ENCODE measurements at regions not wholly inside any gene's neighbourhood (a gene's known extent, or its start where the extent isn't known, plus 50 kb on each side); places are given as distances from the start of the nearest gene placed in this dataset.

- Mint-ChIP-seq H3K4me1 (peaks cover 7% of the 10 kb centered on the region), H3K9me3 (peaks cover 26% of the 10 kb centered on the region), H3K36me3 (peaks cover 23% of the 10 kb centered on the region), H3K4me3 (no peak overlapping the region), H3K27me3 (ENCODE audit: low read depth) (no peaks in the 10 kb centered on the region), H3K27ac (no peak overlapping the region)
- TF ChIP-seq NFATC4 (CRISPR knock-in tag; IDR thresholded peaks at IDR 0.05) (no peak), KAT7 (CRISPR knock-in tag; IDR thresholded peaks at IDR 0.05; ENCODE audit: borderline replicate concordance) (no peak), SMAD3 (CRISPR knock-in tag; IDR thresholded peaks at IDR 0.05; ENCODE audit: borderline replicate concordance) (no peak), IRF2 (CRISPR knock-in tag; IDR thresholded peaks at IDR 0.05; ENCODE audit: borderline replicate concordance, low read depth) (no peak), ELF4 (CRISPR knock-in tag; IDR thresholded peaks at IDR 0.05; ENCODE audit: low read depth) (no peak), NR2C2 (CRISPR knock-in tag; IDR thresholded peaks at IDR 0.05) (no peak), ETV6 (CRISPR knock-in tag; IDR thresholded peaks at IDR 0.05) (no peak), FOXK1 (CRISPR knock-in tag; IDR thresholded peaks at IDR 0.05) (no peak)
- TF ChIP-seq, protein P1, sequence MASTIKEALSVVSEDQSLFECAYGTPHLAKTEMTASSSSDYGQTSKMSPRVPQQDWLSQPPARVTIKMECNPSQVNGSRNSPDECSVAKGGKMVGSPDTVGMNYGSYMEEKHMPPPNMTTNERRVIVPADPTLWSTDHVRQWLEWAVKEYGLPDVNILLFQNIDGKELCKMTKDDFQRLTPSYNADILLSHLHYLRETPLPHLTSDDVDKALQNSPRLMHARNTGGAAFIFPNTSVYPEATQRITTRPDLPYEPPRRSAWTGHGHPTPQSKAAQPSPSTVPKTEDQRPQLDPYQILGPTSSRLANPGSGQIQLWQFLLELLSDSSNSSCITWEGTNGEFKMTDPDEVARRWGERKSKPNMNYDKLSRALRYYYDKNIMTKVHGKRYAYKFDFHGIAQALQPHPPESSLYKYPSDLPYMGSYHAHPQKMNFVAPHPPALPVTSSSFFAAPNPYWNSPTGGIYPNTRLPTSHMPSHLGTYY (CRISPR knock-in tag; IDR thresholded peaks at IDR 0.05), result no peak
- ChIA-PET CTCF (no interaction called here), POLR2A (no interaction called here)
- DNase-seq (ENCODE audit: low spot score) (no peak), ATAC-seq (no peak)
Observed at GRCh38 chr5:67746103-67746502, 469.5 kb upstream of the PIK3R1 start.

DNA sequence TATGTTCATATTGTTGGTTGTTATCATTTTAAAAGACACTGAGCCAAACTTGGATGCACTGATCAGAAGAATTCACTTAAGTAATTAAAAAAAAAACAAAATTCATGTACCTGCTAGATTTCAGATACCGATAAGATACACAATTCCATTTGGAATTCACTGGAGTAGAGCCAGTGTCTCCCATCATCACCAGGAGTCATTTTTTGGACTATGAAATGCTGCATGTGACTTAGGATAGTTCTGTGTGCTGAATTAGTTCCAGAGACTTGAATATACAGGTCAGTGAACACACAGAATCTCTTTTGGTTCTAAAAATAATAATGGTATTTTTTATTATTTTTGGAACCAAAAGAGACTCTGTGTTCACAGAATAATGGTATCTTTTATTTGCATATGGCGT, 482.6 kb upstream of the PIK3R1 start:
- ATAC-seq, result no peak
- Mint-ChIP-seq H3K36me3 (0 out of 2 replicates have a peak, but pooled peaks cover 2% of the 10 kb centered on the region), H3K4me3 (no peak overlapping the region), H3K9me3 (peaks cover 3% of the 10 kb centered on the region; the same call in 1 of the 2 replicates), H3K27ac (no peak overlapping the region), H3K27me3 (ENCODE audit: low read depth) (no peaks in the 10 kb centered on the region; the same call in 1 of the 2 replicates), H3K4me1 (peaks cover 30% of the 10 kb centered on the region)
- DNase-seq (ENCODE audit: low spot score), result no peak
- CTCF ChIA-PET, result no interaction called here
- POLR2A ChIA-PET, result no interaction called here
- TF ChIP-seq FOXP1 (CRISPR knock-in tag; IDR thresholded peaks at IDR 0.05; ENCODE audit: borderline replicate concordance), result no peak
- no peak for TF ChIP-seq ZNF232 (CRISPR knock-in tag; IDR thresholded peaks at IDR 0.05)
- TF ChIP-seq HMGA2 (CRISPR knock-in tag; IDR thresholded peaks at IDR 0.05), result no peak
- no peak for TF ChIP-seq SOX15 (CRISPR knock-in tag; IDR thresholded peaks at IDR 0.05)
- TF ChIP-seq, protein P2, sequence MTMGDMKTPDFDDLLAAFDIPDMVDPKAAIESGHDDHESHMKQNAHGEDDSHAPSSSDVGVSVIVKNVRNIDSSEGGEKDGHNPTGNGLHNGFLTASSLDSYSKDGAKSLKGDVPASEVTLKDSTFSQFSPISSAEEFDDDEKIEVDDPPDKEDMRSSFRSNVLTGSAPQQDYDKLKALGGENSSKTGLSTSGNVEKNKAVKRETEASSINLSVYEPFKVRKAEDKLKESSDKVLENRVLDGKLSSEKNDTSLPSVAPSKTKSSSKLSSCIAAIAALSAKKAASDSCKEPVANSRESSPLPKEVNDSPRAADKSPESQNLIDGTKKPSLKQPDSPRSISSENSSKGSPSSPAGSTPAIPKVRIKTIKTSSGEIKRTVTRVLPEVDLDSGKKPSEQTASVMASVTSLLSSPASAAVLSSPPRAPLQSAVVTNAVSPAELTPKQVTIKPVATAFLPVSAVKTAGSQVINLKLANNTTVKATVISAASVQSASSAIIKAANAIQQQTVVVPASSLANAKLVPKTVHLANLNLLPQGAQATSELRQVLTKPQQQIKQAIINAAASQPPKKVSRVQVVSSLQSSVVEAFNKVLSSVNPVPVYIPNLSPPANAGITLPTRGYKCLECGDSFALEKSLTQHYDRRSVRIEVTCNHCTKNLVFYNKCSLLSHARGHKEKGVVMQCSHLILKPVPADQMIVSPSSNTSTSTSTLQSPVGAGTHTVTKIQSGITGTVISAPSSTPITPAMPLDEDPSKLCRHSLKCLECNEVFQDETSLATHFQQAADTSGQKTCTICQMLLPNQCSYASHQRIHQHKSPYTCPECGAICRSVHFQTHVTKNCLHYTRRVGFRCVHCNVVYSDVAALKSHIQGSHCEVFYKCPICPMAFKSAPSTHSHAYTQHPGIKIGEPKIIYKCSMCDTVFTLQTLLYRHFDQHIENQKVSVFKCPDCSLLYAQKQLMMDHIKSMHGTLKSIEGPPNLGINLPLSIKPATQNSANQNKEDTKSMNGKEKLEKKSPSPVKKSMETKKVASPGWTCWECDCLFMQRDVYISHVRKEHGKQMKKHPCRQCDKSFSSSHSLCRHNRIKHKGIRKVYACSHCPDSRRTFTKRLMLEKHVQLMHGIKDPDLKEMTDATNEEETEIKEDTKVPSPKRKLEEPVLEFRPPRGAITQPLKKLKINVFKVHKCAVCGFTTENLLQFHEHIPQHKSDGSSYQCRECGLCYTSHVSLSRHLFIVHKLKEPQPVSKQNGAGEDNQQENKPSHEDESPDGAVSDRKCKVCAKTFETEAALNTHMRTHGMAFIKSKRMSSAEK (CRISPR knock-in tag; IDR thresholded peaks at IDR 0.05; ENCODE audit: borderline replicate concordance), result no peak
- no peak for TF ChIP-seq E2F5 (CRISPR knock-in tag; IDR thresholded peaks at IDR 0.05)
- TF ChIP-seq GTF2I (CRISPR knock-in tag; conservative IDR thresholded peaks at IDR 0.05), result no peak
- no peak for TF ChIP-seq USF1 (CRISPR knock-in tag; IDR thresholded peaks at IDR 0.05)
- no peak for TF ChIP-seq ARID4B (CRISPR knock-in tag; IDR thresholded peaks at IDR 0.05; ENCODE audit: borderline replicate concordance)
- no peak for TF ChIP-seq E2F1 (CRISPR knock-in tag; IDR thresholded peaks at IDR 0.05)
- TF ChIP-seq NR3C1 (CRISPR knock-in tag; conservative IDR thresholded peaks at IDR 0.05; ENCODE audit: low read depth), result no peak
- TF ChIP-seq, protein P3, sequence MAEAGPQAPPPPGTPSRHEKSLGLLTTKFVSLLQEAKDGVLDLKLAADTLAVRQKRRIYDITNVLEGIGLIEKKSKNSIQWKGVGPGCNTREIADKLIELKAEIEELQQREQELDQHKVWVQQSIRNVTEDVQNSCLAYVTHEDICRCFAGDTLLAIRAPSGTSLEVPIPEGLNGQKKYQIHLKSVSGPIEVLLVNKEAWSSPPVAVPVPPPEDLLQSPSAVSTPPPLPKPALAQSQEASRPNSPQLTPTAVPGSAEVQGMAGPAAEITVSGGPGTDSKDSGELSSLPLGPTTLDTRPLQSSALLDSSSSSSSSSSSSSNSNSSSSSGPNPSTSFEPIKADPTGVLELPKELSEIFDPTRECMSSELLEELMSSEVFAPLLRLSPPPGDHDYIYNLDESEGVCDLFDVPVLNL (CRISPR knock-in tag; IDR thresholded peaks at IDR 0.05; ENCODE audit: borderline replicate concordance, low read depth), result no peak

Data from WTC11 (cell line).